Activated T-cell treated with anti-CD3 and anti-CD28 coated beads, Interleukin-2, amount 50 U/mL, for 48 hours (primary cell): ENCODE measurements at regions not wholly inside any gene's neighbourhood (a gene's known extent, or its start where the extent isn't known, plus 50 kb on each side); places are given as distances from the start of the nearest gene placed in this dataset.

ENCODE experiments used
- DNase-seq, 2 experiments: peaks; one replicate each; pipeline ENCODE4 v3.0.0-alpha.2; 2020

DNA sequence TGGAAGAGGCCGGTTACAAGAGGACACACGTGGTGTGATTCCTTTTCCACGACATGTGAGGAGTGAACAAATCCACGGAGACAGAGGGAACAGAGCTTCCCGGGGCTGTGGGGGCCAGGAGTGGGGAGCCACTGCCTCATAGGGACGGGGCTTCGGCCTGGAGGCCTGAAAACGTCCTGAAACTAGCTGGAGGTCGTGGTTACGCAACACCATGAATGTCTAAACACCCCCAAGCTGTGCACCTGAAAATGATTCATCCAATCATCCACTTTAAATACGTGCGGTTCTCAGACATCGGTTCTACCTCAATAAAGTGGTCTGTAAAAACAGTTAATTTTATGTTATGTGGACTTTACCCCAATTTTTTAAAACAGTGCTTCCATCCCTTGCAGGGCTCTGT is 65.3 kb upstream of the PPP1R26 start:
- no peak for DNase-seq

DNA sequence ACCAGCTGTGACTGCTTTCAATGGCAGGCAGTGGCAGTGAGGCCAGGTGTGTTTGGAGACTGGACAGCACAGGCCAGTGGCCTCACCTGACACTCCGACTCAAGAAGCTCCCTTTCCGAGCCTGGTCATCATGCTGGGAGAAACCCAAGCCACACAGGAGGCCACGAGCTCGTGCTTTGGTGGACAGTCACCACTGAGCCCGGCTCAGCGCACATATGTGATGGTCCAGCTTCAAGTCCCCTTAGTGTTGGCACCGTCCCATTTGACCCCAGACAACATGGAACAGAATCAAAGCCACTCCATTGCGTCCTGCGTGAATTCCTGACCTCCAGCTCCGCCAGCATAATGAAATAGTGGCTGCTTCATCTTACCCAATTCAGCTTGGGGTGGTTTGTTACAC is 64.0 kb upstream of the PPP1R26 start:
- DNase-seq, result no peak

DNA sequence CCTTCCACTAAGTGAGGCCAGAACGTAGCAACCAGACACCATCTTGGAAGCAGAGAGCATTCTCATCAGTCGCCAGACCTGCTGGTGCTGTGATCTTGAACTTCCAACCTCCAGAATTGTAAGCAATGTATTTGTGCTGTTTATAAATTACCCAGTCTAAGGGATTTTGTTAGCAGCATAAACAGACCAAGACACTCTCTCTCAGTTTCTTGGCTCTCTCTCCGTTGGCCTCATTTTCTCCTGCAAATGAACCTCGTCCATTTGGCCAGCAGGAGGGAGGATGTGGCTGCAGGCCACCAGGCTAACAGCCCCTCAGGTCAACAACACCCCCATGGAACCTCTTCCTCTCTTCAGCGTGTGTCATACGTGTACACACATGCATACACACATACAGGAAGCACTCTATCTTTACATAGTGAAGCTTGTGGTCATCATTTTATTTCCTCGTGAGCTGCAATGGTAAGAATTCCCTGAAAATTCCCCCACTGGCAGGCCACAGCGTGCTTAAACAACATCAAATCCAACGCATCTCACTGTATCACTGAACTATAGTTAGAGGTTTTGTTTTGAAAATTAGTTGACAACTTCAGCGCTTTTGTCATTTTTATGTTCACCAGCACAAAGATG is 62.8 kb upstream of the PPP1R26 start:
- no peak for DNase-seq

DNA sequence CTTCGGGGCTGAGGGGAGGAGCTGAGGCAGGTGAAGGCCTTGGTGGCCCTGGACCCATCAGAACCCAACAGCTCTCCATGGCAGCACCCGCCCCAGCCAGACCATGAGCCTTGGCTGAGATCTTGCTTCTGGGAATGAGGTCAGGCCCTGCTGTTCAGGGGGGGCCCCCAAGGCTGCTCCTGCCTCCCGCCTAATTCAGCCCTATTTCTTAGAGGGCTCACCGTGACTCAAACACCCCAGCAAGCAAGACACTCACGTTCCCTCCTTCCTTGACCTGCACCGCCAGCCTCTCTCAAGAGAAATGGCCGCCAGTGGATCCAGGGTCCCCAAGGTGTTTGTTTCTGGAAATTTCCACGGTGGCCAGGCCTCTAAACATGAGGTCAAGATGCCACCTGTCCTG is 61.4 kb upstream of the PPP1R26 start:
- no peak for DNase-seq

DNA sequence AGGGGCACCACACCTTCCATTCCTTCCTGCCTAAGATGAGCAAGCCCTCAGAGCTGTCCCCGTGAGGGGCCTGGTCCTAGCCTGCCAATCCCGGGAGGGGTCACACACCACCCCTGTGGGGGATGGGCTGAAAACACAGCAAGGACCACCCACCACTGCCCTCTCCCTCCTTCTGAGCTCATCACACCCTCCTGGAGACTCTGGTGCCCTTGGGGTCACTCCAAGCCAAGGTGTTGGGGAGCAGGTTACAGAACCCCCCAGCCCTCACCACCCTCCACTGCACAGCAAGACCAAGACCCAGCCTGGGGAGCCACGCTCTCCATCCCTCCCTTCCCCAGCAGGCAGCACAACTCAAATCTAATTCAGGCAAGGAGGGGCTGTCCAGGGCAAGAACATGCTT is 60.5 kb upstream of the PPP1R26 start:
- no peak for DNase-seq

DNA sequence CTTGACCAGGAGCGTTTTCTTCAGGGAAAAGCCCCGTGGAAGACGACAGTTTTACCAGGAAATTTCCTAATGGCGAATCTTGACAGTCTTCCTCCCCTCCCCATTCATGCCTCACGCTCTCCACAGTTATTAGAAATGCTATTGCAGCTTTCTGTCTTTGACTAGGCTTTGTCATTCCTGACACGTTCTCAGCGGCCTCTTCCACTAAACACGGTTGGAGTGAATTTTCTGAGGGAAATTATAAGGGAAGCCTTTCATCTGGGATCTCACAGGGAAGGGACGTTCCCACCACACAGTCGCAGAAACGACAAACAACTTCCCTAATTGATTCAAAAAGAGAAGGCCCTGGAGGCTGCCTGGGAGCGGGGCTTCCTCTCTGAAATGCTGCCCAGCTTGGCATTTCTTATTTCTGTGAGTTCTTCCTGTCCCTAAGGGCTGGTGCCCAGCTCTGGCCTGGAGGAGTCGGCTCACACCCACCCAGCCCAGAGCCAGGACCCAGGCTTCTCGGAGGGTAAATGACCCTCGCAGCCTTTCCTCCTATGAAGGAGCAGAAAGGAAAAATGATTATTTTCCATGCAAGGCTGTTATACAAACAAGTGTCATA is 57.1 kb upstream of the PPP1R26 start:
- no peak for DNase-seq

DNA sequence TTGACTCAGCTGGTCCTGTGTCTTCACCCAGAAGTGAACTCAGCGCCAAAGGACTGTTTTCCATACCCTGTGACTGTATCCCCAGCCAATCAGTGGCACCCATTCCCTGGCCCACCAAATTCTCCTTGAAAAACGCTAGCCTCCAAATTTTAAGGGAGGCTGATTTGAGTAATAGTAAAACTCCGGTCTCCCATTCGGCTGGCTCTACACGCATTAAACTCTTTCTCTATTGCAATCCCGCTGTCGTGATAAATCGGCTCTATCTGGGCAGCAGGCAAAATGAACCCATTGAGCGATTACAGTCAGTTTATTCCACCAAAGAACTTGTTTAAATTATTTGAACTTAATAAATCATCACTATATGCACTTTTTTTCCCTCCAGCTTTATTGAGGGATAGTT is 55.9 kb upstream of the PPP1R26 start:
- no peak for DNase-seq
